Parathyroid adenoma (tissue), 2 donors: ENCODE measurements at regions not wholly inside any gene's neighbourhood (a gene's known extent, or its start where the extent isn't known, plus 50 kb on each side); places are given as distances from the start of the nearest gene placed in this dataset.

Source experiments
- H2AFZ ChIP-seq: fragments of 300-600 bp; sonication (generic); one replicate; pipeline ENCODE4 v1.7.0; 2017; ENCODE audit warnings: antibody characterized with exemption, mild to moderate bottlenecking
- H3K27ac ChIP-seq: fragments of 300-600 bp; sonication (generic); one replicate; pipeline ENCODE4 v1.7.0; 2017
- H3K27me3 ChIP-seq: fragments of 300-600 bp; sonication (generic); one replicate; pipeline ENCODE4 v1.7.0; 2017; ENCODE audit warnings: low read length; ENCODE audit not compliant: control insufficient read depth, insufficient read depth
- H3K36me3 ChIP-seq: fragments of 300-600 bp; sonication (generic); one replicate; pipeline ENCODE4 v1.7.0; 2017; ENCODE audit warnings: low read length; ENCODE audit not compliant: control insufficient read depth, insufficient read depth
- H3K4me1 ChIP-seq: fragments of 300-600 bp; sonication (generic); one replicate; pipeline ENCODE4 v1.7.0; 2017; ENCODE audit warnings: control low read depth
- H3K4me2 ChIP-seq: fragments of 300-600 bp; sonication (generic); one replicate; pipeline ENCODE4 v1.7.0; 2017; ENCODE audit warnings: low read length
- H3K4me3 ChIP-seq: fragments of 300-600 bp; sonication (generic); one replicate; pipeline ENCODE4 v1.7.0; 2017; ENCODE audit warnings: low read depth, low read length
- H3K79me2 ChIP-seq: fragments of 300-600 bp; sonication (generic); one replicate; pipeline ENCODE4 v1.7.0; 2017; ENCODE audit warnings: control low read depth
- H3K9ac ChIP-seq: fragments of 300-600 bp; sonication (generic); one replicate; pipeline ENCODE4 v1.7.0; 2017; ENCODE audit warnings: mild to moderate bottlenecking
- H3K9me3 ChIP-seq: fragments of 300-600 bp; sonication (generic); one replicate; pipeline ENCODE4 v1.7.0; 2017; ENCODE audit warnings: low read length; ENCODE audit not compliant: control insufficient read depth
- CTCF ChIP-seq: fragments of 300-600 bp; sonication (generic); IDR thresholded peaks from one replicate; pipeline ENCODE4 v1.7.0; 2017; ENCODE audit warnings: antibody characterized with exemption, mild to moderate bottlenecking
- donor health status: primary hyperparathyroidism.

GRCh38 chr10:44467900-44468299 is 83.0 kb upstream of the CXCL12 start:
- Histone ChIP-seq H3K27me3 (no peaks in the 10 kb centered on the region), H3K79me2 (no peaks in the 10 kb centered on the region)

GRCh38 chr10:44468525-44468924 is 83.6 kb upstream of the CXCL12 start:
- Histone ChIP-seq H3K9ac (no peak overlapping the region), H3K4me3 (no peak overlapping the region)

More at GRCh38 chr10:44467900-44468299, 83.0 kb upstream of the CXCL12 start:
- no peak overlapping the region for H2AFZ ChIP-seq
- no peaks in the 10 kb centered on the region for H3K9me3 ChIP-seq
- H3K27ac ChIP-seq, result no peak overlapping the region
- no peak overlapping the region for H3K9ac ChIP-seq
- H3K4me1 ChIP-seq, result no peaks in the 10 kb centered on the region
- no peak overlapping the region for H3K4me3 ChIP-seq
- H3K36me3 ChIP-seq, result no peaks in the 10 kb centered on the region
- no peak overlapping the region for H3K4me2 ChIP-seq
- TF ChIP-seq CTCF, result no peak

GRCh38 chr10:44468965-44469364 is 84.1 kb upstream of the CXCL12 start:
- H3K9ac ChIP-seq, result no peak overlapping the region
- no peak overlapping the region for H3K4me2 ChIP-seq
- no peak overlapping the region for H3K27ac ChIP-seq
- no peak for TF ChIP-seq CTCF
- no peaks in the 10 kb centered on the region for H3K36me3 ChIP-seq
- H3K4me3 ChIP-seq, result no peak overlapping the region
- H2AFZ ChIP-seq, result no peak overlapping the region
- H3K4me1 ChIP-seq, result no peaks in the 10 kb centered on the region
- no peaks in the 10 kb centered on the region for H3K9me3 ChIP-seq
- peaks cover 3% of the 10 kb centered on the region for H3K27me3 ChIP-seq
- H3K79me2 ChIP-seq, result no peaks in the 10 kb centered on the region

More at GRCh38 chr10:44468525-44468924, 83.6 kb upstream of the CXCL12 start:
- Histone ChIP-seq H3K36me3 (no peaks in the 10 kb centered on the region), H3K27ac (no peak overlapping the region), H3K4me2 (no peak overlapping the region), H3K79me2 (no peaks in the 10 kb centered on the region), H2AFZ (no peak overlapping the region), H3K9me3 (no peaks in the 10 kb centered on the region), H3K27me3 (peaks cover 3% of the 10 kb centered on the region), H3K4me1 (no peaks in the 10 kb centered on the region)
- no peak for TF ChIP-seq CTCF

GRCh38 chr10:44470784-44471183 is 85.9 kb upstream of the CXCL12 start:
- Histone ChIP-seq H3K4me2 (no peak overlapping the region), H3K9ac (no peak overlapping the region), H3K79me2 (no peaks in the 10 kb centered on the region), H3K9me3 (no peaks in the 10 kb centered on the region), H3K4me3 (no peak overlapping the region), H3K27ac (no peak overlapping the region), H3K27me3 (peaks cover 3% of the 10 kb centered on the region), H2AFZ (no peak overlapping the region), H3K36me3 (no peaks in the 10 kb centered on the region), H3K4me1 (no peaks in the 10 kb centered on the region)
- no peak for TF ChIP-seq CTCF

GRCh38 chr10:44471410-44471809 is 86.5 kb upstream of the CXCL12 start:
- Histone ChIP-seq H3K4me1 (no peaks in the 10 kb centered on the region), H3K27me3 (peaks cover 3% of the 10 kb centered on the region), H3K27ac (no peak overlapping the region), H3K9me3 (no peaks in the 10 kb centered on the region), H3K4me3 (no peak overlapping the region), H3K4me2 (no peak overlapping the region), H3K79me2 (no peaks in the 10 kb centered on the region), H3K36me3 (no peaks in the 10 kb centered on the region), H3K9ac (no peak overlapping the region), H2AFZ (no peak overlapping the region)
- no peak for TF ChIP-seq CTCF
